ENCODE measurements at regions not wholly inside any gene's neighbourhood (a gene's known extent, or its start where the extent isn't known, plus 50 kb on each side); places are given as distances from the start of the nearest gene placed in this dataset.

- no peak overlapping the region for H2AFZ ChIP-seq (ENCODE audit: low read depth, low read length, severe bottlenecking)
- no peaks in the 10 kb centered on the region for H3K9me3 ChIP-seq (ENCODE audit: insufficient read depth, low read length)
- TF ChIP-seq, protein P1, sequence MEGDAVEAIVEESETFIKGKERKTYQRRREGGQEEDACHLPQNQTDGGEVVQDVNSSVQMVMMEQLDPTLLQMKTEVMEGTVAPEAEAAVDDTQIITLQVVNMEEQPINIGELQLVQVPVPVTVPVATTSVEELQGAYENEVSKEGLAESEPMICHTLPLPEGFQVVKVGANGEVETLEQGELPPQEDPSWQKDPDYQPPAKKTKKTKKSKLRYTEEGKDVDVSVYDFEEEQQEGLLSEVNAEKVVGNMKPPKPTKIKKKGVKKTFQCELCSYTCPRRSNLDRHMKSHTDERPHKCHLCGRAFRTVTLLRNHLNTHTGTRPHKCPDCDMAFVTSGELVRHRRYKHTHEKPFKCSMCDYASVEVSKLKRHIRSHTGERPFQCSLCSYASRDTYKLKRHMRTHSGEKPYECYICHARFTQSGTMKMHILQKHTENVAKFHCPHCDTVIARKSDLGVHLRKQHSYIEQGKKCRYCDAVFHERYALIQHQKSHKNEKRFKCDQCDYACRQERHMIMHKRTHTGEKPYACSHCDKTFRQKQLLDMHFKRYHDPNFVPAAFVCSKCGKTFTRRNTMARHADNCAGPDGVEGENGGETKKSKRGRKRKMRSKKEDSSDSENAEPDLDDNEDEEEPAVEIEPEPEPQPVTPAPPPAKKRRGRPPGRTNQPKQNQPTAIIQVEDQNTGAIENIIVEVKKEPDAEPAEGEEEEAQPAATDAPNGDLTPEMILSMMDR (IDR thresholded peaks at IDR 0.05; ENCODE audit: insufficient read depth, low read length, poor library complexity, severe bottlenecking), result no peak
- TF ChIP-seq EZH2phosphoT487 (conservative IDR thresholded peaks at IDR 0.05; ENCODE audit: low read length), result no peak
- no peaks in the 10 kb centered on the region for H3F3A ChIP-seq (ENCODE audit: insufficient read depth)
- H3K4me2 ChIP-seq (ENCODE audit: low read depth, low read length, poor library complexity, severe bottlenecking), result no peak overlapping the region
- no peaks in the 10 kb centered on the region for H3K36me3 ChIP-seq (ENCODE audit: low read length)
- H3K27me3 ChIP-seq (ENCODE audit: low read length), result no peaks in the 10 kb centered on the region
- no peaks in the 10 kb centered on the region for H4K20me1 ChIP-seq (ENCODE audit: low read depth, low read length)
- no peaks in the 10 kb centered on the region for H3K9me2 ChIP-seq (replicated peaks; ENCODE audit: insufficient read depth, low read length)
- H3K27ac ChIP-seq (ENCODE audit: low read depth, low read length), result no peak overlapping the region
- no peak overlapping the region for H3K9ac ChIP-seq (ENCODE audit: low read length)
- no peaks in the 10 kb centered on the region for H3K79me2 ChIP-seq (ENCODE audit: insufficient read depth, low read length)
- no peak overlapping the region for H3K4me3 ChIP-seq (ENCODE audit: insufficient read depth, low read length, poor library complexity, severe bottlenecking)
Observed at GRCh38 chr20:59382157-59382725, 81.8 kb downstream of the EDN3 start.

GRCh38 chr20:59382907-59383306, 82.5 kb downstream of the EDN3 start:
- no peak overlapping the region for H3K9ac ChIP-seq (ENCODE audit: low read length)
- TF ChIP-seq EZH2phosphoT487 (conservative IDR thresholded peaks at IDR 0.05; ENCODE audit: low read length), result no peak
- TF ChIP-seq, protein P1 (IDR thresholded peaks at IDR 0.05; ENCODE audit: insufficient read depth, low read length, poor library complexity, severe bottlenecking), result no peak
- H3F3A ChIP-seq (ENCODE audit: insufficient read depth), result no peaks in the 10 kb centered on the region
- no peaks in the 10 kb centered on the region for H3K27me3 ChIP-seq (ENCODE audit: low read length)
- no peak overlapping the region for H3K4me2 ChIP-seq (ENCODE audit: low read depth, low read length, poor library complexity, severe bottlenecking)
- H3K27ac ChIP-seq (ENCODE audit: low read depth, low read length), result no peak overlapping the region
- H3K9me3 ChIP-seq (ENCODE audit: insufficient read depth, low read length), result no peaks in the 10 kb centered on the region
- no peaks in the 10 kb centered on the region for H3K36me3 ChIP-seq (ENCODE audit: low read length)
- no peak overlapping the region for H3K4me3 ChIP-seq (ENCODE audit: insufficient read depth, low read length, poor library complexity, severe bottlenecking)
- H4K20me1 ChIP-seq (ENCODE audit: low read depth, low read length), result no peaks in the 10 kb centered on the region
- no peak overlapping the region for H2AFZ ChIP-seq (ENCODE audit: low read depth, low read length, severe bottlenecking)
- no peaks in the 10 kb centered on the region for H3K79me2 ChIP-seq (ENCODE audit: insufficient read depth, low read length)
- no peaks in the 10 kb centered on the region for H3K9me2 ChIP-seq (replicated peaks; ENCODE audit: insufficient read depth, low read length)

GRCh38 chr20:59385038-59385437, 84.6 kb downstream of the EDN3 start:
- H4K20me1 ChIP-seq (ENCODE audit: low read depth, low read length), result no peaks in the 10 kb centered on the region
- no peak overlapping the region for H3K27ac ChIP-seq (ENCODE audit: low read depth, low read length)
- H2AFZ ChIP-seq (ENCODE audit: low read depth, low read length, severe bottlenecking), result no peak overlapping the region
- H3K36me3 ChIP-seq (ENCODE audit: low read length), result no peaks in the 10 kb centered on the region
- H3K9me2 ChIP-seq (replicated peaks; ENCODE audit: insufficient read depth, low read length), result no peaks in the 10 kb centered on the region
- H3K9ac ChIP-seq (ENCODE audit: low read length), result no peak overlapping the region
- no peaks in the 10 kb centered on the region for H3F3A ChIP-seq (ENCODE audit: insufficient read depth)
- H3K27me3 ChIP-seq (ENCODE audit: low read length), result no peaks in the 10 kb centered on the region
- H3K79me2 ChIP-seq (ENCODE audit: insufficient read depth, low read length), result no peaks in the 10 kb centered on the region
- no peak overlapping the region for H3K4me3 ChIP-seq (ENCODE audit: insufficient read depth, low read length, poor library complexity, severe bottlenecking)
- H3K9me3 ChIP-seq (ENCODE audit: insufficient read depth, low read length), result no peaks in the 10 kb centered on the region
- no peak overlapping the region for H3K4me2 ChIP-seq (ENCODE audit: low read depth, low read length, poor library complexity, severe bottlenecking)
- TF ChIP-seq, protein P1 (IDR thresholded peaks at IDR 0.05; ENCODE audit: insufficient read depth, low read length, poor library complexity, severe bottlenecking), result no peak
- no peak for TF ChIP-seq EZH2phosphoT487 (conservative IDR thresholded peaks at IDR 0.05; ENCODE audit: low read length)

Measured in SU-DHL-6 (cell line).